Glutamatergic neuron (in vitro differentiated cells): ENCODE measurements at regions not wholly inside any gene's neighbourhood (a gene's known extent, or its start where the extent isn't known, plus 50 kb on each side); places are given as distances from the start of the nearest gene placed in this dataset.
"Not testable (repeated sequence)": the region's sequence is repeated elsewhere in the genome, so short reads cannot be mapped to it uniquely, and the experiment has no call there.

Experiments
- DNase-seq: peaks from one replicate; pipeline ENCODE4 v3.0.0; 2022
- H3K27ac Mint-ChIP-seq: one replicate; pipeline ENCODE4 v1.8.0; 2020; ENCODE audit warnings: mild to moderate bottlenecking, mixed read lengths, inconsistent platforms; ENCODE audit not compliant: unreplicated experiment
- H3K27me3 Mint-ChIP-seq: one replicate; pipeline ENCODE4 v1.8.0; 2020; ENCODE audit warnings: mild to moderate bottlenecking, moderate library complexity, mixed read lengths, inconsistent platforms; ENCODE audit not compliant: unreplicated experiment
- H3K36me3 Mint-ChIP-seq: one replicate; pipeline ENCODE4 v1.8.0; 2020; ENCODE audit warnings: mild to moderate bottlenecking, mixed read lengths, inconsistent platforms; ENCODE audit not compliant: unreplicated experiment
- H3K4me1 Mint-ChIP-seq: one replicate; pipeline ENCODE4 v1.8.0; 2020; ENCODE audit warnings: mild to moderate bottlenecking, low read depth, mixed read lengths, inconsistent platforms; ENCODE audit not compliant: unreplicated experiment
- H3K4me3 Mint-ChIP-seq: one replicate; pipeline ENCODE4 v1.8.0; 2020; ENCODE audit warnings: mild to moderate bottlenecking, mixed read lengths, inconsistent platforms; ENCODE audit not compliant: unreplicated experiment
- H3K9me3 Mint-ChIP-seq: one replicate; pipeline ENCODE4 v1.8.0; 2020; ENCODE audit warnings: mild to moderate bottlenecking, moderate library complexity, mixed read lengths, inconsistent platforms; ENCODE audit not compliant: unreplicated experiment
- TF ChIP-seq, protein P1 (sequence below): fragments of 200-600 bp; sonication (generic); IDR thresholded peaks from one replicate; pipeline ENCODE4 v1.5.0; 2021; ENCODE audit not compliant: partially characterized antibody, unreplicated experiment

- TF ChIP-seq, protein P1, sequence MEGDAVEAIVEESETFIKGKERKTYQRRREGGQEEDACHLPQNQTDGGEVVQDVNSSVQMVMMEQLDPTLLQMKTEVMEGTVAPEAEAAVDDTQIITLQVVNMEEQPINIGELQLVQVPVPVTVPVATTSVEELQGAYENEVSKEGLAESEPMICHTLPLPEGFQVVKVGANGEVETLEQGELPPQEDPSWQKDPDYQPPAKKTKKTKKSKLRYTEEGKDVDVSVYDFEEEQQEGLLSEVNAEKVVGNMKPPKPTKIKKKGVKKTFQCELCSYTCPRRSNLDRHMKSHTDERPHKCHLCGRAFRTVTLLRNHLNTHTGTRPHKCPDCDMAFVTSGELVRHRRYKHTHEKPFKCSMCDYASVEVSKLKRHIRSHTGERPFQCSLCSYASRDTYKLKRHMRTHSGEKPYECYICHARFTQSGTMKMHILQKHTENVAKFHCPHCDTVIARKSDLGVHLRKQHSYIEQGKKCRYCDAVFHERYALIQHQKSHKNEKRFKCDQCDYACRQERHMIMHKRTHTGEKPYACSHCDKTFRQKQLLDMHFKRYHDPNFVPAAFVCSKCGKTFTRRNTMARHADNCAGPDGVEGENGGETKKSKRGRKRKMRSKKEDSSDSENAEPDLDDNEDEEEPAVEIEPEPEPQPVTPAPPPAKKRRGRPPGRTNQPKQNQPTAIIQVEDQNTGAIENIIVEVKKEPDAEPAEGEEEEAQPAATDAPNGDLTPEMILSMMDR = no peak
- no peak for DNase-seq
- Mint-ChIP-seq H3K4me3 (no peak overlapping the region), H3K27ac (no peak overlapping the region), H3K36me3 (no peaks in the 10 kb centered on the region), H3K9me3 (no peaks in the 10 kb centered on the region), H3K4me1 (peaks cover 3% of the 10 kb centered on the region), H3K27me3 (peaks cover 1% of the 10 kb centered on the region)
Observed at GRCh38 chrX:77017093-77017492, 430.1 kb upstream of the FGF16 start.

- not testable (repeated sequence) for H3K4me1 Mint-ChIP-seq, H3K36me3 Mint-ChIP-seq, H3K27me3 Mint-ChIP-seq, H3K9me3 Mint-ChIP-seq
- Mint-ChIP-seq H3K27ac (peak overlapping the region; percentile 85), H3K4me3 (peak overlapping the region; percentile 82)
- peak; percentile 58 for DNase-seq
Observed at GRCh38 chrX:77046180-77046810, 400.9 kb upstream of the FGF16 start.

GRCh38 chrX:77060572-77060971 lies 386.6 kb upstream of the FGF16 start:
- TF ChIP-seq, protein P1 = no peak
- no peaks in the 10 kb centered on the region for H3K4me1 Mint-ChIP-seq
- H3K9me3 Mint-ChIP-seq = no peaks in the 10 kb centered on the region
- H3K27ac Mint-ChIP-seq = no peak overlapping the region
- no peaks in the 10 kb centered on the region for H3K36me3 Mint-ChIP-seq
- H3K27me3 Mint-ChIP-seq = no peaks in the 10 kb centered on the region
- DNase-seq = no peak
- no peak overlapping the region for H3K4me3 Mint-ChIP-seq

DNA sequence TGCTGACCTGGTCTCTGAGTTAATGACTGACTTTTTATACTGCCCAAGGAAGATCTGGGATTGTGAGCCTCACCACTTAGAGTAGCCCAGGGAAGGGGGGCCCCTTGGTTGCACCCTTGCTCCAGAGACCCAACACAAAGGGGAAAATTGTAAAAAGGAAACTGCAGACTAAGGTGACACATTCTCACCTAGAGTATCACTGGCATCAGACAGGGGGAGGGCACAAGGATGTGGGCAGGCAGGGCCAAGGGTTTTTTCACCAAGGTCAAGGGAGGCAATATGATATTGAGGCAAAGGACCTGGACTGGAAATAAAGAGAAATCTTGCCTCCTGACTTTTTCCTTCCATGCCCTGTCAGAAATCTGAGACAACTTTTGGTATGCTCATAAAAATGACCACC lies 386.2 kb upstream of the FGF16 start:
- Mint-ChIP-seq H3K27me3 (no peaks in the 10 kb centered on the region), H3K9me3 (no peaks in the 10 kb centered on the region), H3K4me3 (no peak overlapping the region), H3K4me1 (no peaks in the 10 kb centered on the region), H3K36me3 (no peaks in the 10 kb centered on the region), H3K27ac (no peak overlapping the region)
- DNase-seq = no peak
- TF ChIP-seq, protein P1 = no peak

GRCh38 chrX:77061545-77061944 lies 385.6 kb upstream of the FGF16 start:
- Mint-ChIP-seq H3K4me3 (no peak overlapping the region), H3K9me3 (no peaks in the 10 kb centered on the region)

More at GRCh38 chrX:77061545-77061944, 385.6 kb upstream of the FGF16 start:
- Mint-ChIP-seq H3K36me3 (no peaks in the 10 kb centered on the region), H3K27me3 (no peaks in the 10 kb centered on the region), H3K4me1 (no peaks in the 10 kb centered on the region), H3K27ac (no peak overlapping the region)
- no peak for DNase-seq
- TF ChIP-seq, protein P1 = no peak
